ENCODE measurements at regions not wholly inside any gene's neighbourhood (a gene's known extent, or its start where the extent isn't known, plus 50 kb on each side); places are given as distances from the start of the nearest gene placed in this dataset.

- TF ChIP-seq CTCF (IDR thresholded peaks at IDR 0.05) (no peak), POLR2A (IDR thresholded peaks at IDR 0.05) (no peak)
Measured at GRCh38 chr21:20004367-20004766, 993.8 kb upstream of the NCAM2 start.
